Thoracic aorta (tissue), 2 donors: ENCODE measurements at regions not wholly inside any gene's neighbourhood (a gene's known extent, or its start where the extent isn't known, plus 50 kb on each side); places are given as distances from the start of the nearest gene placed in this dataset.

Experiments used
- ATAC-seq: fragments of 150-250 bp; one replicate; pipeline ENCODE4 v1.8.0; 2017; ENCODE audit warnings: low read depth; ENCODE audit not compliant: insufficient number of reproducible peaks, low FRiP score
- DNase-seq: peaks from one replicate; pipeline ENCODE4 v3.0.0-alpha.2; 2020; ENCODE audit warnings: low spot score
- H3K27ac ChIP-seq, 2 donors: fragments of 200-600 bp; sonication (generic); 1 replicate in 1 of 2; 2 replicates in 1 of 2; pipeline ENCODE4 v1.5.1; 2016; ENCODE audit warnings: mild to moderate bottlenecking in 2 of 2, moderate library complexity in 2 of 2
- H3K27me3 ChIP-seq: fragments of 200-600 bp; sonication (generic); replicated peaks from 2 replicates; pipeline ENCODE4 v1.6.0; 2016; ENCODE audit warnings: mild to moderate bottlenecking; ENCODE audit not compliant: insufficient read depth
- H3K36me3 ChIP-seq: fragments of 200-600 bp; sonication (generic); one replicate; pipeline ENCODE4 v1.5.1; 2016
- H3K4me1 ChIP-seq, 2 donors: fragments of 200-600 bp; sonication (generic); 1 replicate in 1 of 2; 2 replicates in 1 of 2; pipeline versions ENCODE4 v1.5.1 to v1.6.0; 2016; ENCODE audit warnings: low read depth in 2 of 2, mild to moderate bottlenecking in 1 of 2; ENCODE audit not compliant: control insufficient read depth in 1 of 2
- H3K4me3 ChIP-seq: fragments of 200-600 bp; sonication (generic); 2 replicates; pipeline ENCODE4 v1.5.1; 2016; ENCODE audit warnings: mild to moderate bottlenecking
- H3K9me3 ChIP-seq: fragments of 200-600 bp; sonication (generic); 2 replicates; pipeline ENCODE4 v1.5.1; 2016
- TF ChIP-seq, protein P1 (sequence below): fragments of 200-600 bp; sonication (generic); IDR thresholded peaks from one replicate; pipeline ENCODE4 v1.5.1; 2019; ENCODE audit warnings: antibody characterized with exemption

DNA sequence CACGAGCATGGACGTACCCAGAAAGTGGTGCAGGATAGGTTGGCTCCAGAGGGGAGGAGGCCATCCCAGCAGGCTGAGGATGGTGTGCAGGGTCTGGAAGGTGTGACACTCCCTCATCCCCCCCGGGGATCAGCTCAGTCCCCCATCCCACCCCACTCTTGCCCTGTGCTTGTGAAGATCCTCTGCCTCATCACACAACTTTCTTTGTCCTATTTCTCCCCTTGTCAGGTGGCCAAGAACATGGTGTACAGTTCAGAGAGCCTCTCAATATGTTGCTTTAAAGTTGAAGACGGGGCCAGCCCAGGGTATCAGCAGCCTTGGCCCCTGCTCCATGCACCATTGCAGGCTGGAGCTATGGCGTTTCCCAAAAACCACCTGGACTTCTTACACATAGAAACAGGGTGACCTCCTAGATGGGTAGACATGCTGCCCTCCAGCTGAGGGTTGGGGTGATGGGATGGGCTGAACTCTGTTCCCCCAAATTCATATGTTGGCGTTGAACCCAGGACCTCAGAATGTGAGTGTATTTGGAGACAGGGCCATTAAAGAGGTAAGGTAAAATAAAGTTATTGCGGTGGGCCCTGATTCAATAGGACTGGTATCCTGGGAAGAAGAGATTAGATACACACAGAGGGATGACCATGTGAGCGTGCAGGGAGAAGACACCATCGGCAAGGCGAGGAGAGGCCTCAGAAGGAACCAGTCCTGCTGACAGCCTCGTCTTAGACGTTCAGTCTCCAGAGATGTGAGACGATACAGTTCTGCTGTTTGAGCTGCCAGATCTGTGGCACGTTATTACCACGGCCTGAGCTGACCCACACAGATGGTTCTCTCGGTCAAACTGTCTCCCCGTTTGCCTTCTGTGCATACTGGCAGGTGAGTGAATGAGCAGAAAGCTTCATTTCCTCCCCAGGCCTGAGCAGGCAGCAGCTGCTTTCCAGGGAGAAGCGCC lies 272.5 kb downstream of the GADD45G start:
- H3K4me1 ChIP-seq = peaks cover 0 to 45% of the 10 kb centered on the region in 2 donors
- ATAC-seq (no peak), DNase-seq (no peak)
- H3K27me3 ChIP-seq = no peaks in the 10 kb centered on the region
- no peaks in the 10 kb centered on the region for H3K36me3 ChIP-seq
- H3K27ac ChIP-seq = no peak overlapping the region
- no peak overlapping the region for H3K4me3 ChIP-seq
- TF ChIP-seq, protein P1, sequence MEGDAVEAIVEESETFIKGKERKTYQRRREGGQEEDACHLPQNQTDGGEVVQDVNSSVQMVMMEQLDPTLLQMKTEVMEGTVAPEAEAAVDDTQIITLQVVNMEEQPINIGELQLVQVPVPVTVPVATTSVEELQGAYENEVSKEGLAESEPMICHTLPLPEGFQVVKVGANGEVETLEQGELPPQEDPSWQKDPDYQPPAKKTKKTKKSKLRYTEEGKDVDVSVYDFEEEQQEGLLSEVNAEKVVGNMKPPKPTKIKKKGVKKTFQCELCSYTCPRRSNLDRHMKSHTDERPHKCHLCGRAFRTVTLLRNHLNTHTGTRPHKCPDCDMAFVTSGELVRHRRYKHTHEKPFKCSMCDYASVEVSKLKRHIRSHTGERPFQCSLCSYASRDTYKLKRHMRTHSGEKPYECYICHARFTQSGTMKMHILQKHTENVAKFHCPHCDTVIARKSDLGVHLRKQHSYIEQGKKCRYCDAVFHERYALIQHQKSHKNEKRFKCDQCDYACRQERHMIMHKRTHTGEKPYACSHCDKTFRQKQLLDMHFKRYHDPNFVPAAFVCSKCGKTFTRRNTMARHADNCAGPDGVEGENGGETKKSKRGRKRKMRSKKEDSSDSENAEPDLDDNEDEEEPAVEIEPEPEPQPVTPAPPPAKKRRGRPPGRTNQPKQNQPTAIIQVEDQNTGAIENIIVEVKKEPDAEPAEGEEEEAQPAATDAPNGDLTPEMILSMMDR = no peak
- no peaks in the 10 kb centered on the region for H3K9me3 ChIP-seq

DNA sequence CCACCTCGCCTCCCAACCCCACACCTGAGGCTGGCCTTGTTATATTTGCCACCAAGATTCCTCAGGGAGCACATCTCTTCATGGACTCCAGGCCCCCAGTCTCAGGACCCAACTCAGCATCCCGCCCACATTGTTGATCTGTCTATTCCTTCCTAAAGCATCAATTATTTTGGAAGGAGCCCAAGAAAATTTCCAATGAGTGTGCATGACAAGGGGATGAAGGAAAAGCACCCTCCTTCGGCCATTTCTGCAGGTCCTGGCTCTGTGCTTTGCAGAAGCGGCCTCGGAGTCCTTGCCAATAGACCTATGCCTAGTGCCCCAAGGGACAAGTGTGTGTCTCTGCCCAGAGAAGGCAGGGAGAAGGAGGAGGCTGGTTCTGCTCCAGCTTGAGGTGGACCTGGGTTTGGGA lies 273.2 kb downstream of the GADD45G start:
- Histone ChIP-seq H3K36me3 (no peaks in the 10 kb centered on the region), H3K4me1 (peaks cover 0 to 38% of the 10 kb centered on the region in 2 donors), H3K27ac (no peak overlapping the region), H3K9me3 (no peaks in the 10 kb centered on the region), H3K4me3 (no peak overlapping the region), H3K27me3 (no peaks in the 10 kb centered on the region)
- TF ChIP-seq, protein P1 = no peak
- no peak for ATAC-seq
- no peak for DNase-seq

DNA sequence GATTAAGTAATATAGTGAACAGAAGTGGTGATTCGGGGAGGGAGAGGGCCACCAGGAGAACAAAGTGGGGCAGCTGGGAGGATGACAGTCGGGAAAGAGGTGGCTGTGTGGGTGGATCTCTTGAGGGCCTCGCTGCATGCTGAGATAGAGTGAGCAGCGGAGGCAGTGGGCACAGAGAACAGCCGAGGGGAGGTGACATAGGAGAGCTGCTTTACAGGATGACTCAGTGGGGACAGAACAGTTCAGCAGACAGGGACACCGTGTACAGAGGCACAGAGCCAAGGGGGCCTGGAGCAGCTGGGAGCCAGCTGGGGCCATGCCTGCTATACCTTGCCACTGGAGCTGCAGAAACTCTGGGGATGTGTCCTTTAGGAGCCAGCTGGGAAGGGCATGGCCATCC lies 273.9 kb downstream of the GADD45G start:
- Histone ChIP-seq H3K27ac (no peak overlapping the region), H3K4me1 (peaks cover 0 to 34% of the 10 kb centered on the region in 2 donors)
- ATAC-seq = no peak

DNA sequence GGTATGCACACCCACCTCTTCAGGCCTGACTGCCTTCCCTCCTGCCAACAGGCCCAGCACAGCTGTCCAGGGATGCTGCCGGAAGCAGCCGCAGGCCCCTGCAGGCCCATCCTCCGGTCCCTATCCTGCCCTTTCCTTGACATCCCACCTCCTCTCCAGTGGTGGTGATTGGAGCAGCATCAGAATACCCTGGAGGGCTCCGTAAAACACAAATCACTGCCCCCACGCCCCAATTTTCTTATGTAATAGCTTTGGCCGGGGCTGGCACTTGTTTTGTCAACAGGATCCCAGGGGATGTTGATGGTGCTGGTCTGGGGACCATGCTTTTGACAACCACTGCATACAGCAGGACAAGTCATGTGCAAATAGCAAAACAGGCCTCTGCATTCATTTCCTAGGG lies 274.5 kb downstream of the GADD45G start:
- Histone ChIP-seq H3K36me3 (no peaks in the 10 kb centered on the region), H3K4me3 (no peak overlapping the region), H3K9me3 (no peaks in the 10 kb centered on the region), H3K27me3 (no peaks in the 10 kb centered on the region), H3K4me1 (peaks cover 0 to 34% of the 10 kb centered on the region in 2 donors), H3K27ac (no peak overlapping the region)
- ATAC-seq = no peak
- DNase-seq = no peak
- TF ChIP-seq, protein P1 = no peak

More for the DNA sequence above, 273.9 kb downstream of the GADD45G start:
- Histone ChIP-seq H3K9me3 (no peaks in the 10 kb centered on the region), H3K36me3 (no peaks in the 10 kb centered on the region), H3K27me3 (no peaks in the 10 kb centered on the region), H3K4me3 (no peak overlapping the region)
- TF ChIP-seq, protein P1 = no peak
- DNase-seq = peak; percentile 22

DNA sequence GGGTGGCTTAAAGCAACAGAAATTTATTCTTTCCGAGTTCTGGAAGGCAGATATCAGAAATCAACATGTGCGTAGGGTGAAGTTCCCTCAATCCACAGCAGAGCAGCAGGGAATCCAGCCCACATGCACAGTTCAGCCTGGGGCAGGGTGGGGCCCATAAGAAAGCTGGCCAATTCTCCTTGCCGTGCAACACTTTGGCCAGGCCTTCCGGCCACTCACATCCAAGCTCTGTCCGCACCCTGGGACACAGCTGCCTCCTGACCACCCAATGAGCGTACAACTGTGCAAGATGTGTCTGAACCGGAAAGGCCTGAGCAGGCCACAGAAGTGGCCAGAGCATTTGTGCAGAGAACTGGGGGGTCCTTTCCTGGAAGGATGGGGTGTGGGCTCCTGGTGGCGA lies 274.9 kb downstream of the GADD45G start:
- no peaks in the 10 kb centered on the region for H3K36me3 ChIP-seq
- H3K4me3 ChIP-seq = no peak overlapping the region
- H3K27me3 ChIP-seq = no peaks in the 10 kb centered on the region
- TF ChIP-seq, protein P1 = no peak
- no peaks in the 10 kb centered on the region for H3K9me3 ChIP-seq
- ATAC-seq (no peak), DNase-seq (no peak)
- H3K4me1 ChIP-seq = peaks cover 0 to 31% of the 10 kb centered on the region in 2 donors
- H3K27ac ChIP-seq = no peak overlapping the region
